Natural killer cell treated with Interleukin-12 subunit alpha and Interleukin-12 subunit beta and Interleukin-15 and Interleukin-18, amount 100 ng/mL, for 72 hours (primary cell): ENCODE measurements at regions not wholly inside any gene's neighbourhood (a gene's known extent, or its start where the extent isn't known, plus 50 kb on each side); places are given as distances from the start of the nearest gene placed in this dataset.

Experiments used
- ATAC-seq, 2 donors: fragments of 150-1000 bp; cut with Tn5 transposase in 1 of 2; sonication (Bioruptor Pico), chemical (Tn5 transposase) in 1 of 2; 2 replicates each; pipeline ENCODE4 v1.10.0; 2021
- DNase-seq: peaks from one replicate; pipeline ENCODE4 v3.0.0; 2022; ENCODE audit warnings: low spot score
- H3K27ac Mint-ChIP-seq, 2 donors: 1 replicate in 1 of 2; 2 replicates in 1 of 2; pipeline ENCODE4 v1.8.0; 2022; ENCODE audit warnings: mixed read lengths in 2 of 2, mild to moderate bottlenecking in 1 of 2, moderate library complexity in 1 of 2
- H3K27me3 Mint-ChIP-seq, 2 donors: 1 replicate in 1 of 2; 2 replicates in 1 of 2; pipeline ENCODE4 v1.8.0; 2022; ENCODE audit warnings: mixed read lengths in 2 of 2
- H3K36me3 Mint-ChIP-seq: one replicate; pipeline ENCODE4 v1.8.0; 2022; ENCODE audit warnings: mixed read lengths
- H3K4me1 Mint-ChIP-seq, 2 donors: 1 replicate in 1 of 2; 2 replicates in 1 of 2; pipeline ENCODE4 v1.8.0; 2022; ENCODE audit warnings: low read depth in 2 of 2, mixed read lengths in 2 of 2, mild to moderate bottlenecking in 1 of 2
- H3K4me3 Mint-ChIP-seq: one replicate; pipeline ENCODE4 v1.8.0; 2022; ENCODE audit warnings: mixed read lengths
- H3K9me3 Mint-ChIP-seq: 2 replicates; pipeline ENCODE4 v1.8.0; 2022; ENCODE audit warnings: mixed read lengths

DNA sequence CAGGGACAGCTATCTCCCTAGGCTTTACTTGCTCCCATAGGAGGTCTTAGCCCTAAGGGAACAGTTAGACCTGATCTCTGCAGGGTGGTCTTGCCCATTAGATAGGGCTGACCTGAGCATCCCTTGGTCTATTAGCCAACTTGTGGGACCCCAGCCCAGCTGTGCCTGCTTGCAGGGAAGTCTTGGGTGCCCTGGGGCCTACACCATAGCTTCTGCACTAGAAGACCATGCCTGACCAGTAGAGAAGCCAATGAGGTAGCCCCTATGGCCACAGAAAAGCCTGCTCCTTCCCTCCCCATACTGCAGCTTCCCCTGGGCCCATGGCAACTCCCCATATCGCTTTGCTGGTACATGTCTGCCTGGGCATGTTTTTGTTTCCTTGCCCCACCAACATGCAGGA lies 1049.1 kb downstream of the TRHDE start:
- Mint-ChIP-seq H3K4me1 (no peaks in the 10 kb centered on the region), H3K4me3 (no peak overlapping the region), H3K27ac (no peak overlapping the region), H3K9me3 (peaks cover 21% of the 10 kb centered on the region), H3K27me3 (no peaks in the 10 kb centered on the region), H3K36me3 (peaks cover 22% of the 10 kb centered on the region)
- ATAC-seq (no peak), DNase-seq (no peak)

DNA sequence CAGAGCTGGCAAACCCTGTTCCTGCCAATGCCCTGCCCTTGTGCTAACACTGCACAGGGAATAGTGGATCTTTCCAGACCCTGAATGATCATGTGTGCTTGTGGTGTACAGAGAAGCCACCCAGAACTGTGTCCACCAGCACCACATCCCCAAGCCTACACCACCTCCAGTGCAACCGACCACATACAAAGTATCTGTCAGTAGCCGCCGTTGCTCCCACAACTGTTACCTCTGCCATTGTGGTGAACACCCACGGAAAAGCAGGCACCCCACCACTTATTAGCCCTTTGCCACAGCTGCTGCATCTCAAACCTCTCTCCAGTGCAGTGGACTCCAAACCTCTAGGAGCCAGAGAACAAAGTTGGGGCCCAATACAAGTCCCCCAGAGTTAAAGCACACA lies 1049.6 kb downstream of the TRHDE start:
- H3K4me3 Mint-ChIP-seq = no peak overlapping the region
- H3K27me3 Mint-ChIP-seq = no peaks in the 10 kb centered on the region
- H3K36me3 Mint-ChIP-seq = peaks cover 22% of the 10 kb centered on the region
- peaks cover 21% of the 10 kb centered on the region for H3K9me3 Mint-ChIP-seq
- H3K4me1 Mint-ChIP-seq = no peaks in the 10 kb centered on the region
- no peak for DNase-seq
- no peak overlapping the region for H3K27ac Mint-ChIP-seq
- ATAC-seq = peak in 1 of 2 donors; percentile 13

DNA sequence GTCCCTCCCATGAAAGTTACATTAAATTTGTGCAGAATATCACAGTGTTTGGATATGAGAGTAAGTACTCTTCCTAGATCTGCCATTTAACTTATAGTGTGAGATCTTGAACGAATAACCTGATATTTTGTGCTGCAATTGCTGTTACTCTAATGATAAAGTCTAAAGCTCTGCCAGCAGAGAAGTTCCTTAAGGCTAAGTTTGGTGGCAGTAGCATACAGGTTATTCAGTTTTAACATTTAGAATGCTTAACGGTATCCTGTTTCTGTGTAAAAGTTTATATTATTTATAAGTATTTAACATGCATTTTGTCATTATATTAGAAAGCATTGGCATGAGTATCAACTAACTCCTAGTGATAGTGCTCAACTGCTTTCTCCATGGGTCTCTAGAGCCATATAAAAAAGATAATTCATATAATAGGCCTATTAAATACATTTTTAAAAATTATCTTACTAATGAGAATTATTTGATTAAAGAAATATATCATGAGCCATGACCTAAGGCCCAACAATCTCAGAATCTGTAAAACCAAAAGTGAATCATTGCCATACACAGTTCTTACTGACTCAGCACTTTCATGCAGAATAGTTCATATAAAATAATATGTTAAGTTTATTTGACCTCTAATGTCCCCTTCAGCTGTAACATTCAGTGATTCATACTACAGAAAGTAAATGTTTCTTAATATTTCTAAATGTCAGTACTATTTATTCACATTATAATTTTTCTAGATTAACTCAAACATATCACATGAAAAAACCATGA lies 1058.6 kb downstream of the TRHDE start:
- ATAC-seq = no peak
- Mint-ChIP-seq H3K27me3 (no peaks in the 10 kb centered on the region), H3K27ac (no peak overlapping the region), H3K36me3 (no peaks in the 10 kb centered on the region), H3K4me3 (no peak overlapping the region), H3K9me3 (peaks cover 6% of the 10 kb centered on the region), H3K4me1 (no peaks in the 10 kb centered on the region)
- DNase-seq = no peak

GRCh38 chr12:73341559-73342247 lies 1069.5 kb downstream of the TRHDE start:
- Mint-ChIP-seq H3K27me3 (no peaks in the 10 kb centered on the region), H3K4me1 (no peaks in the 10 kb centered on the region), H3K36me3 (no peaks in the 10 kb centered on the region), H3K27ac (no peak overlapping the region), H3K9me3 (peaks cover 11% of the 10 kb centered on the region), H3K4me3 (no peak overlapping the region)
- ATAC-seq (no peak), DNase-seq (no peak)

GRCh38 chr12:73342733-73343132 lies 1070.6 kb downstream of the TRHDE start:
- DNase-seq = no peak
- Mint-ChIP-seq H3K4me1 (no peaks in the 10 kb centered on the region), H3K4me3 (no peak overlapping the region), H3K27me3 (no peaks in the 10 kb centered on the region), H3K27ac (no peak overlapping the region), H3K9me3 (peaks cover 17% of the 10 kb centered on the region), H3K36me3 (peaks cover 8% of the 10 kb centered on the region)
- no peak for ATAC-seq

DNA sequence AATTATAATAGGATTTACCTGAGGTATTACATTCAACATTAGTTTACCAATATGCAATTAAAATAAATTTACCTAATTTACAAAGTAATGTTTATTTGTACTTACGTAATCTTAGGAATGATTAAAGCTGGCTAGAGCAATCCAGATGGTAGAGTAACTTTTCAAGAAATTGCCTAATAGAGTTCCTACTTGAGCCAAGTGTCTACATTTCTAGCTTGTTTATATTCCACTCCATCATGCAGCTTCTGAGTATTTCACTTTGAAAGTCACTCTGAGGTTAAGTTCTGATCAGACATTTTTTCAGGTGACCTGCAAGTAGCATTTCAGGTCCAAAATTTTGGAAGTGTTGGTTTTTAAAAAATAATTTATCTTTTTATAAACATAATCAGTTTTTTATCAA lies 1080.7 kb downstream of the TRHDE start:
- H3K4me3 Mint-ChIP-seq = no peak overlapping the region
- ATAC-seq (no peak), DNase-seq (no peak)
- no peaks in the 10 kb centered on the region for H3K27me3 Mint-ChIP-seq
- peaks cover 7% of the 10 kb centered on the region for H3K36me3 Mint-ChIP-seq
- no peaks in the 10 kb centered on the region for H3K4me1 Mint-ChIP-seq
- H3K9me3 Mint-ChIP-seq = peaks cover 15% of the 10 kb centered on the region
- H3K27ac Mint-ChIP-seq = no peak overlapping the region

GRCh38 chr12:73361156-73361863 lies 1089.1 kb downstream of the TRHDE start:
- H3K36me3 Mint-ChIP-seq = peaks cover 5% of the 10 kb centered on the region
- no peak overlapping the region for H3K27ac Mint-ChIP-seq
- no peak for ATAC-seq
- no peaks in the 10 kb centered on the region for H3K4me1 Mint-ChIP-seq
- peaks cover 11% of the 10 kb centered on the region for H3K9me3 Mint-ChIP-seq
- no peak overlapping the region for H3K4me3 Mint-ChIP-seq
- DNase-seq = no peak
- H3K27me3 Mint-ChIP-seq = no peaks in the 10 kb centered on the region

DNA sequence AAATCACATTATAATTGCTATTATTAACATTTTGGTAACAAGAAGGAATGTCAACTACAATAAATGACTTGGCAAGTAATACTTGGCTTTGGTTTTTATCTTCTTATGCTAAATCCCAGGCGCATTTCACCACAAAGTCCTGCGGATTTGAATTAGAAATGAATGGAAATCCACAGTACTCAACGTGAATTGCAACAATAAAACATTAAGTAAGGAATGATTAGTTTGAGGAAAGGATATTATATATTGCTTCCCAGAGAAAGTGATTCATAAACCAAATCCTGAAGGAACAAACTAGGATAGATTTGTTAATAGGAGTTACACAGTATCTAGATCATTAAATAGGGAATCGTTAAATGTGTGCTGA lies 1089.7 kb downstream of the TRHDE start:
- H3K36me3 Mint-ChIP-seq = peaks cover 5% of the 10 kb centered on the region
- no peaks in the 10 kb centered on the region for H3K27me3 Mint-ChIP-seq
- H3K4me3 Mint-ChIP-seq = no peak overlapping the region
- no peak for DNase-seq
- peaks cover 11% of the 10 kb centered on the region for H3K9me3 Mint-ChIP-seq
- no peaks in the 10 kb centered on the region for H3K4me1 Mint-ChIP-seq
- no peak overlapping the region for H3K27ac Mint-ChIP-seq
- no peak for ATAC-seq

DNA sequence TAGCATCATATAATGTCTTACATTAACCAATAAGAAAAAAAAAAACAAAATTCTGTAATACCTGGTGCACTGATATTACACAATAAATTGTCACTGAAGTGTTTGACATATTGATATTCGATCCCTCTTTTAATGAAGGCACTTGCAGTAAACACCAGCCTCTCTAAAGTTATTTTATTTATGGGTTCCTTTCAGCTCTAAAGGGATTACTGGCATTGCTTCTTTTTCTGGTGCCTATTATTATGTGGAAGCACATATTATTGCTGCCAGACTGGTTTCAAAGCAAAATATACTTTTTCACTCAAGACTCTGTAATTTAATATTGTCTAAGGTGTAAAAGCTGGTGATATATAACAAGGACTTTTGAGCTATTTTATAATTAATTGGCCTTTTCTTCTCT lies 1090.5 kb downstream of the TRHDE start:
- DNase-seq = no peak
- Mint-ChIP-seq H3K4me3 (no peak overlapping the region), H3K36me3 (peaks cover 5% of the 10 kb centered on the region), H3K9me3 (peaks cover 11% of the 10 kb centered on the region), H3K27me3 (no peaks in the 10 kb centered on the region), H3K4me1 (no peaks in the 10 kb centered on the region), H3K27ac (no peak overlapping the region)
- ATAC-seq = no peak

- Mint-ChIP-seq H3K27ac (no peak overlapping the region), H3K27me3 (no peaks in the 10 kb centered on the region), H3K4me1 (no peaks in the 10 kb centered on the region), H3K36me3 (peaks cover 4% of the 10 kb centered on the region), H3K9me3 (peaks cover 8% of the 10 kb centered on the region), H3K4me3 (no peak overlapping the region)
- DNase-seq (no peak), ATAC-seq (no peak)
Measured at GRCh38 chr12:73372856-73373255, 1100.7 kb downstream of the TRHDE start.

DNA sequence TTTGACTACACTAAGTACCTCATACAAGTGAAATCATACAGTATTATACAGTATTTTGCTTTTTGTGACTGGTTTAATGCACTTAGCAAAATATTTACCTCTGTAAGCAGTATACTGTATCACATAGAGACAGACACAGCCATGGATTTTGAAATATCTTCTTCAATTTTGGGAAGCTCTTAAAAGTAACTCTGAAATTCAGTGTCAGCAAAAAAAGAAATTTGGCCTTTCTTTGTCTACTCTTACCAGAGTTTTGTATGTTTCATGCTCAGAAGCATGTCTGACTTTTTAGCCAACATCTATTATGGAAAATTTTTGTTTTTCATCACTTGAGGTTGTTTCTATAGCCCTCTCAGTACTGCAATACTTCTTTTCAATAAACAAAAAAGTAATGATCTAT lies 1102.2 kb downstream of the TRHDE start:
- Mint-ChIP-seq H3K4me3 (no peak overlapping the region), H3K27ac (no peak overlapping the region), H3K9me3 (peaks cover 10% of the 10 kb centered on the region), H3K36me3 (peaks cover 4% of the 10 kb centered on the region), H3K4me1 (no peaks in the 10 kb centered on the region), H3K27me3 (no peaks in the 10 kb centered on the region)
- no peak for DNase-seq
- no peak for ATAC-seq

GRCh38 chr12:73383584-73384222 lies 1111.5 kb downstream of the TRHDE start:
- H3K9me3 Mint-ChIP-seq = peaks cover 26% of the 10 kb centered on the region
- ATAC-seq = no peak
- H3K27ac Mint-ChIP-seq = no peak overlapping the region
- no peaks in the 10 kb centered on the region for H3K27me3 Mint-ChIP-seq
- DNase-seq = no peak
- no peak overlapping the region for H3K4me3 Mint-ChIP-seq
- peaks cover 8% of the 10 kb centered on the region for H3K36me3 Mint-ChIP-seq
- H3K4me1 Mint-ChIP-seq = no peaks in the 10 kb centered on the region

GRCh38 chr12:73384592-73384991 lies 1112.4 kb downstream of the TRHDE start:
- ATAC-seq (no peak), DNase-seq (no peak)
- Mint-ChIP-seq H3K27me3 (no peaks in the 10 kb centered on the region), H3K27ac (no peak overlapping the region), H3K4me3 (no peak overlapping the region), H3K4me1 (no peaks in the 10 kb centered on the region), H3K36me3 (peaks cover 8% of the 10 kb centered on the region), H3K9me3 (peaks cover 23% of the 10 kb centered on the region)

DNA sequence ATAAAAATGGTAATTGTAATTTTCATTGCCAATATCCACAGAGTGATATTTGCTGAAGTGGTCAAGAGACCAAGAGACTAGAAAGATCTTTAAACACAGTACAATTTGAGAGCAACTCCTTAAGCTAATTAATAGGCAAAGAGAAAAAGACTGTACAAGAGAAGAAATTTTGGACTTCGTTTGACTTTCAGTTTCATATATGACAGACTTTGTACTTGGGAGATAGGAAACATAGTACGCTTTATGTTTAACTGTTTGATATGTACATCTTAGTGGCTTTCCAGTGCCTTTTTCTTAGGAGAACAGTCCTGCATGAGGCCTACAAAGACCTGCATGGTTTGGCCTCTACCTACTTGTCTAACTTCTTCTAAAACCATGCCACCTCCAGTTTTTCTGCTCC lies 1118.1 kb downstream of the TRHDE start:
- no peak for ATAC-seq
- H3K27ac Mint-ChIP-seq = no peak overlapping the region
- no peak overlapping the region for H3K4me3 Mint-ChIP-seq
- peaks cover 13% of the 10 kb centered on the region for H3K9me3 Mint-ChIP-seq
- H3K4me1 Mint-ChIP-seq = no peaks in the 10 kb centered on the region
- DNase-seq = no peak
- no peaks in the 10 kb centered on the region for H3K27me3 Mint-ChIP-seq
- H3K36me3 Mint-ChIP-seq = no peaks in the 10 kb centered on the region
